WI38 (cell line): ENCODE measurements at regions not wholly inside any gene's neighbourhood (a gene's known extent, or its start where the extent isn't known, plus 50 kb on each side); places are given as distances from the start of the nearest gene placed in this dataset.

Source experiments
- H3K4me3 ChIP-seq: 2 replicates; pipeline ENCODE4 v1.5.1; 2011; ENCODE audit warnings: low read depth, mild to moderate bottlenecking, control low read depth, low read length
- TF ChIP-seq, protein P1 (sequence below): IDR thresholded peaks from 2 replicates; pipeline ENCODE4 v1.5.1; 2012; ENCODE audit warnings: low read depth, mild to moderate bottlenecking, control low read depth, low read length

DNA sequence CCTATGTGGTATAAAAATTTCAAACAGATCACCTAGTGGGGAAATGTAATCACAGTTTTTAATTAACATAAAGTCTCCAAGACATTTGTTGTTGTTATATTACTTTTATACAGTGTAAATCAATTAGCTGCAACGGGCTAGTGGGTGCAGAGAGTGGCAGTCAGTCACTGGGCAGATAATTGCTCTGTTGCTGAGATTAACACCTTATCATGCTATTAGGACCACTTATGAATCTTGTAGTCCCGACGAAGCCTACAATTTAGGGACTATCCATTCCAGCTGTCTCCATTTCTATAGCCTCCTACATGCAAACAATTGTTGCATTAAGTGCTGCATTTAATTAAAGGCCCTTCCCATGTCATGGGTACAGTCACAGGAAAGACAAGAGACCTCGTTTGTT lies 158.9 kb upstream of the PROX1 start:
- no peak overlapping the region for H3K4me3 ChIP-seq
- TF ChIP-seq, protein P1, sequence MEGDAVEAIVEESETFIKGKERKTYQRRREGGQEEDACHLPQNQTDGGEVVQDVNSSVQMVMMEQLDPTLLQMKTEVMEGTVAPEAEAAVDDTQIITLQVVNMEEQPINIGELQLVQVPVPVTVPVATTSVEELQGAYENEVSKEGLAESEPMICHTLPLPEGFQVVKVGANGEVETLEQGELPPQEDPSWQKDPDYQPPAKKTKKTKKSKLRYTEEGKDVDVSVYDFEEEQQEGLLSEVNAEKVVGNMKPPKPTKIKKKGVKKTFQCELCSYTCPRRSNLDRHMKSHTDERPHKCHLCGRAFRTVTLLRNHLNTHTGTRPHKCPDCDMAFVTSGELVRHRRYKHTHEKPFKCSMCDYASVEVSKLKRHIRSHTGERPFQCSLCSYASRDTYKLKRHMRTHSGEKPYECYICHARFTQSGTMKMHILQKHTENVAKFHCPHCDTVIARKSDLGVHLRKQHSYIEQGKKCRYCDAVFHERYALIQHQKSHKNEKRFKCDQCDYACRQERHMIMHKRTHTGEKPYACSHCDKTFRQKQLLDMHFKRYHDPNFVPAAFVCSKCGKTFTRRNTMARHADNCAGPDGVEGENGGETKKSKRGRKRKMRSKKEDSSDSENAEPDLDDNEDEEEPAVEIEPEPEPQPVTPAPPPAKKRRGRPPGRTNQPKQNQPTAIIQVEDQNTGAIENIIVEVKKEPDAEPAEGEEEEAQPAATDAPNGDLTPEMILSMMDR: no peak

DNA sequence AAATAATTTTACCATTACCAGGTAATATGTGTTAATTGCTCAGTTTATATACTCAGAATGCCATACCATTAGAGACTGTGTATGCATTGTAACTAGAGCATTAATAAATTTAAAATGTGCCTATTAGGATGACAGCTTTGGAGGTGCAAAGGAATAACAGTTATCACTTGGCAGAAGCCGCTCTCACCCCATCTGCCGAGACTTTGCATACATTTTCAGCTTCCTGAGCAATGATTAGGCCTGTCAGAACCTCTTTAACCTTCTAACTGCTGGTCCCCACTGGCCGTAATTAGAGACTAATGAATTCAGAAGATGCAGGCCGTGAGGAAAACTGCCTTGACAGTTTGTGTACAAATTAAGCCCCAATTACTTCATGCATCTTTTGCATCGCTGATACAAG lies 158.0 kb upstream of the PROX1 start:
- TF ChIP-seq, protein P1: no peak
- H3K4me3 ChIP-seq: no peak overlapping the region

DNA sequence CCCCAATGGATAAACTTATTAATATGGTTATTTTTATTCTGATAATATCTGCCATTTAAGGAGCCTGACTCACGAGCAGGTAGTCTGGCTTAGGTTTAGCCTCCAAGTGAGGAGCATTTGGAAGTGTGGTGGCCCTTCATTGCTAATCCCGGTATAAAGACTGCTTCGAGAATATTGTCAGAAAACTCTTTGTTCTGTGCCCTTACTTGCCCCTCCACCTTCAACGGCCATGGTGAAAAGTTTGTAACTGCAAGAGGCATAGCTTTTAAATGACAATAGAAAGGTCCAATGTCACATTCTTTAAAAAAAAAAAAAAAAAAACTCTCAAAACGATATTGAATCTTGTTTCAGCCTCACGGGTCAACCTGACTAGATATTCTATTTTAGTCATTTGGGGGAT lies 157.4 kb upstream of the PROX1 start:
- H3K4me3 ChIP-seq: no peak overlapping the region
- TF ChIP-seq, protein P1: no peak

DNA sequence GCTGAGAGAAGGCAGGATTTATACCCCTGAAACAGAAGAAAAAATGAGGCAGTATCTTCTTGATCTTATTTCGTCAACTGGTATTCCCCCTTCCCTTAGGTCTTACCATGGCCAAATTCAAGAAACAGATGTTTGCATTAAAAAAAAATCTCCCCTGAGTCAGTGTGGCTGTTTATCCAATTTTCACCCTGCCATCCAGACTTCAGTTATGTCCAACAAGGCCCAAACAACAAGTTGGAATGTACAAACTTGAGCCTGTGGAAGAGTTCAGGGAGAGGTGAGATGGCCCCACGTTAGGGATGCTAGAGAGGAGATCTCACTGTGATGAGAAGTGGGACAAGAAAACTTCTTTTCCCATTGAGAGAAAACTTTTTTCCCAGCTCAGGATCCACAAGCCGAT lies 147.2 kb upstream of the PROX1 start:
- TF ChIP-seq, protein P1: no peak
- H3K4me3 ChIP-seq: no peak overlapping the region

DNA sequence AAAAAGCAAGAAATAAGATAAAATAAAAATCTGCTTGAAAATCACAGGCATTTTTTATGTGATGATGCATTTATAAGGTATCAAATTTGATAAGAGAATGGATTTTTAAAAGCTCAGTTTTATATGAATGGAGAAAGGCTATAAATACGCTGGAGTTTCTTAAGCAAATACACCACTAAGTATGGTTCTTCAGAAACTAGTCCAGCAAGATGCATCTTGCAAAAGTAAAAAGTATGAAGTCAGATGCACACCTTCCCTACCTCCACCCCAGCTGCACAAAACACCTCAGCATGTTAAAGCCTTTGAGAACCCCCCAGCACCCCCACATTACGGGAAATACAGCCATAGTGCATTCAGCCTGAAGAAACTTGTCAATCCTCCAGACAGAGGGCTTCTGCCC lies 143.1 kb upstream of the PROX1 start:
- TF ChIP-seq, protein P1: no peak
- H3K4me3 ChIP-seq: no peak overlapping the region

DNA sequence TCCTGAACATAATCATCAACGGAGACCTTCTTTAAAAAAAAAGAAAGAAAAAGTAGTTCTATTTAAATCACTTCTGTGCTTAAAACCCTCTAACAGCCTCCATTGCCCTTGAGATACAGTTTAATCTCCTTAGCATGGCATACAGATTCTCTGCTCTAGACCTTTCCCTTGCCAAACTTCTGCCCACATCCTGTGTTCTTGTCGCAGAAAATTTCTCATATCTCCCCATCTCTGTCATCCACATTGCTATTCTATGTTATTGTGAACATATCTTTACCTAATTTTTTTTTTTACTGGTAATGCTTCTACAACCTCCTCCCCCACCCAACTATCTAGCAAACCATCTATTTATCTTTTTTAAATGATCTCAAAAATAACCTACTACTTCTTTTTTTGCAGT lies 135.7 kb upstream of the PROX1 start:
- TF ChIP-seq, protein P1: no peak
- no peak overlapping the region for H3K4me3 ChIP-seq

DNA sequence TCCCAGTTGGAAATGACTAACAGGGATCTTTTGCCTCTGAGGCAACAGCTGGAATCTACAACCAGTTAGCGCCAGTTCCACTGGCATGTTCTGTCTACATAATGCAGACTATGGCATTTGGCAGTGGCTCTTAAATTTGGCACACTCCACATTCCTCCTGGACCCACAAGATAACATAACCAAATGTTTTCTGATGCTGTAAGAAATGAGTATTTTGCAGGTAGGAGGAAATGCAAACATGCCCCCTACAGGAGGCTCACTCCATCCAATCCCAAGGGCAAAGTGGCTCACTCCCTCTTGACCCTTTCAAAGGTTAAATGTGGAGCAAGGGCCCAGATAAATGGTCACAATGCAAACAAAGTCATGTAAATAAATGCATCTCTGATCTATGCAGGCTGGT lies 129.2 kb upstream of the PROX1 start:
- no peak overlapping the region for H3K4me3 ChIP-seq
- TF ChIP-seq, protein P1: no peak
